K562 (cell line): ENCODE measurements at regions not wholly inside any gene's neighbourhood (a gene's known extent, or its start where the extent isn't known, plus 50 kb on each side); places are given as distances from the start of the nearest gene placed in this dataset.

ENCODE experiments used
- DNMT1 ChIP-seq: fragments of 450-650 bp; IDR thresholded peaks from 2 replicates; pipeline ENCODE4 v1.6.1; 2016; ENCODE audit warnings: antibody characterized with exemption, mild to moderate bottlenecking
- JUND ChIP-seq, 2 experiments: IDR thresholded peaks; 2 replicates in 1 of 2; 3 replicates in 1 of 2; pipeline ENCODE4 v1.6.1; 2011; ENCODE audit warnings: borderline replicate concordance in 2 of 2, low read depth in 2 of 2, low read length in 2 of 2, improper control_type of control experiment in 1 of 2, missing biosample characterization in 1 of 2, missing genetic modification characterization in 1 of 2, missing genetic modification reagents in 1 of 2
- NRF1 ChIP-seq, 2 experiments: fragments of 450-650 bp; IDR thresholded peaks in 1 of 2; conservative IDR thresholded peaks in 1 of 2; 2 replicates each; pipeline ENCODE4 v1.6.1; 2014; ENCODE audit warnings: mild to moderate bottlenecking in 2 of 2
- SMAD2 ChIP-seq: fragments of 150-350 bp; IDR thresholded peaks from 2 replicates; pipeline ENCODE4 v1.6.1; 2014; ENCODE audit warnings: low read depth, mild to moderate bottlenecking, low read length
- ZFX ChIP-seq: sonication (generic); formaldehyde crosslinking; IDR thresholded peaks from 2 replicates; pipeline ENCODE4 v1.8.0; 2022; ENCODE audit warnings: mild to moderate bottlenecking, missing genetic modification reagents, moderate library complexity
- TF ChIP-seq, protein P1 (sequence below), 2 experiments: fragments of 450-650 bp in 1 of 2; sonication (generic) in 1 of 2; formaldehyde crosslinking in 1 of 2; IDR thresholded peaks in 1 of 2; conservative IDR thresholded peaks in 1 of 2; 2 replicates each; pipeline versions ENCODE4 v1.6.1 to v1.8.1; 2016 to 2023; ENCODE audit warnings: mild to moderate bottlenecking in 2 of 2, moderate library complexity in 2 of 2, inconsistent platforms in 1 of 2, missing genetic modification reagents in 1 of 2

DNA sequence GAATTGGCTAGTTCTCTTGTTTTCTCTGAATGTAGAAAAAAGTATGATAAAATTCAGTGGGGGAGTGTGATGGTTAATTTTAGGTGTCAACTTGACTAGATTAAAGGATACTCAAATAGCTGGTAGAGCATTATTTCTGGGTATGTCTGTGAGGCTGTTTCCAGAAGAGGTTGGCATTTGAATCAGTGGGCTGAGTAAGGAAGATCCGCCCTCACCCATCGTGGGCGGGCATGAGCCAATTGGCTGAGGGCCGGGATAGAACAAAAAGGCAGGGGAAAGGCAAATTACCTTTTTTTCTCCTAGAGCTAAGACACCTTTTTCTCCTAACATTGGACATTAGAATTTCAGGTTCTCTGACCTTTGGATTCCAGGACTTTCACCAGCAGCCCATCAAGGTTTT lies 667.6 kb upstream of the SLC8A1 start:
- TF ChIP-seq ZFX (no peak), NRF1 (conservative IDR thresholded peaks at IDR 0.05 in 1 of 2, IDR thresholded peaks at IDR 0.05 in 1 of 2) (no peak), SMAD2 (no peak), JUND (IDR thresholded peaks at IDR 0.05; ENCODE audit: borderline replicate concordance, low read depth, low read length) (no peak), JUND (tag; IDR thresholded peaks at IDR 0.05; ENCODE audit: borderline replicate concordance, low read depth, low read length) (no peak), DNMT1 (no peak)
- TF ChIP-seq, protein P1, sequence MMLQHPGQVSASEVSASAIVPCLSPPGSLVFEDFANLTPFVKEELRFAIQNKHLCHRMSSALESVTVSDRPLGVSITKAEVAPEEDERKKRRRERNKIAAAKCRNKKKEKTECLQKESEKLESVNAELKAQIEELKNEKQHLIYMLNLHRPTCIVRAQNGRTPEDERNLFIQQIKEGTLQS (IDR thresholded peaks at IDR 0.05) = no peak
- TF ChIP-seq, protein P1 (CRISPR knock-in tag; conservative IDR thresholded peaks at IDR 0.05) = no peak
